DND-41 (cell line): ENCODE measurements at regions not wholly inside any gene's neighbourhood (a gene's known extent, or its start where the extent isn't known, plus 50 kb on each side); places are given as distances from the start of the nearest gene placed in this dataset.

Experiments used
- CTCF ChIP-seq: IDR thresholded peaks from 2 replicates; pipeline ENCODE4 v1.5.1; 2012; ENCODE audit warnings: borderline replicate concordance, low read length, moderate library complexity, mild to moderate bottlenecking; ENCODE audit not compliant: poor library complexity, severe bottlenecking; ENCODE audit errors: extremely low read depth
- EZH2 ChIP-seq: IDR thresholded peaks from 3 replicates; pipeline ENCODE4 v1.6.1; 2012; ENCODE audit warnings: borderline replicate concordance, low read depth, mild to moderate bottlenecking, moderate library complexity, low read length, inconsistent platforms; ENCODE audit not compliant: severe bottlenecking

- TF ChIP-seq CTCF (no peak), EZH2 (no peak)
Observed at GRCh38 chr15:39100106-39100660, 480.7 kb upstream of the THBS1 start.
